ENCODE measurements at regions not wholly inside any gene's neighbourhood (a gene's known extent, or its start where the extent isn't known, plus 50 kb on each side); places are given as distances from the start of the nearest gene placed in this dataset.

- no peaks in the 10 kb centered on the region for H3K9me3 ChIP-seq
- TF ChIP-seq POLR2A (IDR thresholded peaks at IDR 0.05) (no peak), POLR2AphosphoS5 (IDR thresholded peaks at IDR 0.05; ENCODE audit: insufficient read depth in 1 of 2, low read depth in 1 of 2) (no peak)
- TF ChIP-seq, protein P1, sequence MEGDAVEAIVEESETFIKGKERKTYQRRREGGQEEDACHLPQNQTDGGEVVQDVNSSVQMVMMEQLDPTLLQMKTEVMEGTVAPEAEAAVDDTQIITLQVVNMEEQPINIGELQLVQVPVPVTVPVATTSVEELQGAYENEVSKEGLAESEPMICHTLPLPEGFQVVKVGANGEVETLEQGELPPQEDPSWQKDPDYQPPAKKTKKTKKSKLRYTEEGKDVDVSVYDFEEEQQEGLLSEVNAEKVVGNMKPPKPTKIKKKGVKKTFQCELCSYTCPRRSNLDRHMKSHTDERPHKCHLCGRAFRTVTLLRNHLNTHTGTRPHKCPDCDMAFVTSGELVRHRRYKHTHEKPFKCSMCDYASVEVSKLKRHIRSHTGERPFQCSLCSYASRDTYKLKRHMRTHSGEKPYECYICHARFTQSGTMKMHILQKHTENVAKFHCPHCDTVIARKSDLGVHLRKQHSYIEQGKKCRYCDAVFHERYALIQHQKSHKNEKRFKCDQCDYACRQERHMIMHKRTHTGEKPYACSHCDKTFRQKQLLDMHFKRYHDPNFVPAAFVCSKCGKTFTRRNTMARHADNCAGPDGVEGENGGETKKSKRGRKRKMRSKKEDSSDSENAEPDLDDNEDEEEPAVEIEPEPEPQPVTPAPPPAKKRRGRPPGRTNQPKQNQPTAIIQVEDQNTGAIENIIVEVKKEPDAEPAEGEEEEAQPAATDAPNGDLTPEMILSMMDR (IDR thresholded peaks at IDR 0.05): no peak
- intact Hi-C loops (cut with DNase I): no loop called here
Observed at GRCh38 chr1:105795741-105796140, 1260.7 kb upstream of the PRMT6 start.

GRCh38 chr1:105830571-105831146 lies 1225.8 kb upstream of the PRMT6 start:
- Histone ChIP-seq H3K4me3 (no peak overlapping the region), H3K36me3 (no peaks in the 10 kb centered on the region), H3K27me3 (no peaks in the 10 kb centered on the region), H3K4me1 (no peaks in the 10 kb centered on the region), H3K9me3 (no peaks in the 10 kb centered on the region), H3K27ac (no peak overlapping the region)
- no peak for DNase-seq (ENCODE audit: extremely low spot score in 2 of 2)
- TF ChIP-seq, protein P1 (IDR thresholded peaks at IDR 0.05): no peak
- TF ChIP-seq POLR2AphosphoS5 (IDR thresholded peaks at IDR 0.05; ENCODE audit: insufficient read depth in 1 of 2, low read depth in 1 of 2): no peak
- TF ChIP-seq POLR2A (IDR thresholded peaks at IDR 0.05): no peak
- intact Hi-C loops (cut with DNase I): no loop called here

More at GRCh38 chr1:105795741-105796140, 1260.7 kb upstream of the PRMT6 start:
- no peak overlapping the region for H3K27ac ChIP-seq
- H3K27me3 ChIP-seq: no peaks in the 10 kb centered on the region
- H3K4me3 ChIP-seq: no peak overlapping the region
- no peak for DNase-seq (ENCODE audit: extremely low spot score in 2 of 2)
- H3K4me1 ChIP-seq: no peaks in the 10 kb centered on the region
- H3K36me3 ChIP-seq: no peaks in the 10 kb centered on the region

DNA sequence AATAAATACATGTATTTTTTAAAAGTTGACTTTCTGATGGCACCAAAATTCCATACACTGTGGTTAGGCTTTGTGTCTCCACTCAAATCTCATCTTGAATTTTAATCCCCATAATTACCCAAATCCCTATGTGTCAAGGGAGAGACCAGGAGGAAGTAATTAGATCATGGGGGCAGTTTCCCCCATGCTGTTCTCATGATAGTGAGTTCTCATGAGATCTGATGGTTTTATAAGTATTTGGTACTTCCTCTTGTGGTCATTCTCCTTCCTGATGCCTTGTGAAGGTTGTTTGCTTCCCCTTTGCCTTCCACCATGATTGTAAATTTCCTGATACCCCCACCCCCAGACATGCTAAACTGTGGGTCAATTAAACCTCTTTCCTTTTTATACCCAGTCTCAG lies 1218.4 kb upstream of the PRMT6 start:
- Histone ChIP-seq H3K36me3 (no peaks in the 10 kb centered on the region), H3K27ac (no peak overlapping the region), H3K9me3 (no peaks in the 10 kb centered on the region), H3K27me3 (no peaks in the 10 kb centered on the region), H3K4me1 (no peaks in the 10 kb centered on the region), H3K4me3 (no peak overlapping the region)
- no peak for DNase-seq (ENCODE audit: extremely low spot score in 2 of 2)
- intact Hi-C loops (cut with DNase I): no loop called here
- TF ChIP-seq POLR2A (IDR thresholded peaks at IDR 0.05): no peak
- TF ChIP-seq, protein P1 (IDR thresholded peaks at IDR 0.05): no peak
- no peak for TF ChIP-seq POLR2AphosphoS5 (IDR thresholded peaks at IDR 0.05; ENCODE audit: insufficient read depth in 1 of 2, low read depth in 1 of 2)

- Histone ChIP-seq H3K27ac (no peak overlapping the region), H3K36me3 (no peaks in the 10 kb centered on the region), H3K4me1 (no peaks in the 10 kb centered on the region), H3K9me3 (no peaks in the 10 kb centered on the region), H3K27me3 (no peaks in the 10 kb centered on the region), H3K4me3 (no peak overlapping the region)
- intact Hi-C loops (cut with DNase I): no loop called here
- DNase-seq (ENCODE audit: extremely low spot score in 2 of 2): no peak
- TF ChIP-seq, protein P1 (IDR thresholded peaks at IDR 0.05): no peak
- TF ChIP-seq POLR2A (IDR thresholded peaks at IDR 0.05): no peak
- no peak for TF ChIP-seq POLR2AphosphoS5 (IDR thresholded peaks at IDR 0.05; ENCODE audit: insufficient read depth in 1 of 2, low read depth in 1 of 2)
Observed at GRCh38 chr1:105865546-105865945, 1190.9 kb upstream of the PRMT6 start.

DNA sequence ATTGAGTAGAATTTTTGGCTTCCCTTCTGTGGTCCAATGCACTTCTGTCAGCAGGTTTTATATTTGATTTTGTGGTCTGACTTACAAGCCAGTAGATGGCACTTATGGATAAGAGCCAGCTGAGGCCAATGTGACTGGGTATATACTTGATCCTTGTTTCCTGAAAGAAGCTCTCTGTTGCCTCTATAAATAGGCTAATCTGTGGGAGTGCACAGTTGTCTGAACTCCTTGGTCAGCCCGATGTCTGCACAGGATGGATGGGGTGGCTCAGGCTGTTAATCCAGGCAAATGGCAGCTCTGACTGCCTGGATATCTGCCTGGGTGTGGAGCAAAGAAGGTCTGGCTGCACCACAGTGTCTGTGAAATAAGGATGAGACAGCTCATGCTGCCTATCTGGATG lies 1183.7 kb upstream of the PRMT6 start:
- no peak overlapping the region for H3K27ac ChIP-seq
- H3K36me3 ChIP-seq: no peaks in the 10 kb centered on the region
- no peaks in the 10 kb centered on the region for H3K27me3 ChIP-seq
- TF ChIP-seq POLR2AphosphoS5 (IDR thresholded peaks at IDR 0.05; ENCODE audit: insufficient read depth in 1 of 2, low read depth in 1 of 2) (no peak), POLR2A (IDR thresholded peaks at IDR 0.05) (no peak)
- no peak overlapping the region for H3K4me3 ChIP-seq
- no peaks in the 10 kb centered on the region for H3K4me1 ChIP-seq
- intact Hi-C loops (cut with DNase I): no loop called here
- no peak for DNase-seq (ENCODE audit: extremely low spot score in 2 of 2)
- no peaks in the 10 kb centered on the region for H3K9me3 ChIP-seq
